Endothelial cell of umbilical vein (primary cell): ENCODE measurements at regions not wholly inside any gene's neighbourhood (a gene's known extent, or its start where the extent isn't known, plus 50 kb on each side); places are given as distances from the start of the nearest gene placed in this dataset.

Experiments used
- BruUV-seq: library from RNA; stranded (reverse); fragments of 400-500 nt; replicated peaks from 2 replicates; lab custom pipeline; 2021; lab: Mats Ljungman, UMichigan
- CTCF ChIA-PET: fragments of 300-600, 350-600 bp; sonication (Branson Sonifier 250); formaldehyde crosslinking; loops from one replicate; lab custom pipeline; 2021; ENCODE audit warnings: antibody characterized with exemption, inconsistent platforms; lab: Charles Lee
- POLR2A ChIA-PET: fragments of 300-600, 350-600 bp; sonication (Branson Sonifier 250); formaldehyde crosslinking; loops from one replicate; lab custom pipeline; 2021; ENCODE audit warnings: antibody characterized with exemption, inconsistent platforms; lab: Charles Lee
- DNase-seq: peaks from one replicate; pipeline ENCODE4 v3.0.0-alpha.2; 2011; ENCODE audit warnings: low read depth, low spot score
- FAIRE-seq: peaks from 2 replicates; lab custom pipeline; 2011; peaks lifted over from hg19 to GRCh38; lab: Jason Lieb, UNC
- H2AFZ ChIP-seq: 2 replicates; pipeline ENCODE4 v1.6.0; 2012; ENCODE audit warnings: low read depth, low read length, control low read depth, inconsistent platforms
- H3K27ac ChIP-seq: 2 replicates; pipeline ENCODE4 v1.5.1; 2011; ENCODE audit warnings: low read depth, mild to moderate bottlenecking, control low read depth, low read length, moderate library complexity; ENCODE audit not compliant: insufficient read depth
- H3K27me3 ChIP-seq, 2 experiments: 2 replicates each; pipeline versions ENCODE4 v1.6.0 to v1.6.1; 2011; ENCODE audit warnings: low read length in 2 of 2, mixed read lengths in 1 of 2; ENCODE audit not compliant: control insufficient read depth in 2 of 2, insufficient read depth in 2 of 2
- H3K36me3 ChIP-seq, 2 experiments: 2 replicates in 1 of 2; 3 replicates in 1 of 2; pipeline ENCODE4 v1.5.1; 2011; ENCODE audit warnings: low read length in 2 of 2, mild to moderate bottlenecking in 1 of 2, moderate library complexity in 1 of 2; ENCODE audit not compliant: control insufficient read depth in 2 of 2, insufficient read depth in 2 of 2; ENCODE audit errors: extremely low read depth in 1 of 2
- H3K4me1 ChIP-seq: 3 replicates; pipeline ENCODE4 v1.5.1; 2011; ENCODE audit warnings: mild to moderate bottlenecking, low read length; ENCODE audit not compliant: control insufficient read depth, insufficient read depth; ENCODE audit errors: extremely low read depth
- H3K4me2 ChIP-seq: 2 replicates; pipeline ENCODE4 v1.6.1; 2011; ENCODE audit warnings: low read length, control low read depth, mixed read lengths; ENCODE audit not compliant: insufficient read depth
- H3K4me3 ChIP-seq, 3 experiments: fragments of 200-600 bp in 1 of 3; sonication (generic), shearing (Covaris generic) in 1 of 3; replicated peaks in 1 of 3; 2 replicates each; pipeline ENCODE4 v1.5.1; 2011 to 2016; ENCODE audit warnings: control low read depth in 3 of 3, low read length in 3 of 3, mild to moderate bottlenecking in 2 of 3, inconsistent platforms in 1 of 3, low read depth in 1 of 3, moderate library complexity in 1 of 3; ENCODE audit not compliant: insufficient read depth in 1 of 3
- H3K79me2 ChIP-seq: 2 replicates; pipeline ENCODE4 v1.6.0; 2012; ENCODE audit warnings: low read length, inconsistent platforms; ENCODE audit not compliant: control insufficient read depth, insufficient read depth
- H3K9ac ChIP-seq: replicated peaks from 2 replicates; pipeline ENCODE3; 2011; ENCODE audit warnings: low read length, control low read depth; ENCODE audit not compliant: insufficient read depth; ENCODE audit errors: extremely low read depth
- H3K9me1 ChIP-seq: replicated peaks from 3 replicates; pipeline ENCODE4 v1.6.0; 2011; ENCODE audit warnings: mild to moderate bottlenecking, low read length; ENCODE audit not compliant: control insufficient read depth, insufficient read depth; ENCODE audit errors: extremely low read depth
- H3K9me3 ChIP-seq: replicated peaks from 2 replicates; pipeline ENCODE4 v1.5.1; 2012; ENCODE audit warnings: low read length, inconsistent platforms; ENCODE audit not compliant: control insufficient read depth, insufficient read depth
- H4K20me1 ChIP-seq: replicated peaks from 2 replicates; pipeline ENCODE3; 2011; ENCODE audit warnings: mild to moderate bottlenecking, low read length; ENCODE audit not compliant: control insufficient read depth, insufficient read depth; ENCODE audit errors: extremely low read depth
- CTCF ChIP-seq, 2 donors: IDR thresholded peaks; 1 replicate in 1 of 2; 2 replicates in 1 of 2; pipeline ENCODE4 v1.5.1; 2011; ENCODE audit warnings: low read length in 2 of 2, mild to moderate bottlenecking in 2 of 2, moderate library complexity in 2 of 2, control low read depth in 1 of 2, inconsistent platforms in 1 of 2, low read depth in 1 of 2; ENCODE audit not compliant: insufficient read depth in 1 of 2; ENCODE audit errors: extremely low read depth in 1 of 2
- EZH2 ChIP-seq: IDR thresholded peaks from 2 replicates; pipeline ENCODE4 v1.6.1; 2012; ENCODE audit warnings: borderline replicate concordance, low read depth, mild to moderate bottlenecking, moderate library complexity, low read length, inconsistent platforms; ENCODE audit not compliant: severe bottlenecking
- FOS ChIP-seq: IDR thresholded peaks from 2 replicates; pipeline ENCODE4 v1.6.1; 2011; ENCODE audit warnings: mild to moderate bottlenecking, low read length, moderate library complexity, borderline replicate concordance; ENCODE audit not compliant: insufficient read depth
- GATA2 ChIP-seq: IDR thresholded peaks from 2 replicates; pipeline ENCODE4 v1.7.0; 2011; ENCODE audit warnings: low read depth, mild to moderate bottlenecking, moderate library complexity, mixed read lengths, low read length; ENCODE audit not compliant: insufficient read length, insufficient read depth
- JUN ChIP-seq: IDR thresholded peaks from 2 replicates; pipeline ENCODE4 v1.6.1; 2011; ENCODE audit warnings: borderline replicate concordance, low read depth; ENCODE audit not compliant: insufficient read length, insufficient read depth
- MAX ChIP-seq: IDR thresholded peaks from 2 replicates; pipeline ENCODE4 v1.6.1; 2011; ENCODE audit not compliant: insufficient read depth, insufficient read length
- MYC ChIP-seq: IDR thresholded peaks from one replicate; pipeline ENCODE4 v1.6.1; 2011; ENCODE audit warnings: mild to moderate bottlenecking, low read depth, low read length
- POLR2A ChIP-seq: IDR thresholded peaks from 2 replicates; pipeline ENCODE4 v1.6.1; 2012; ENCODE audit warnings: low read depth, mild to moderate bottlenecking, control low read depth, low read length
- POLR2AphosphoS5 ChIP-seq: IDR thresholded peaks from 2 replicates; pipeline ENCODE4 v1.6.1; 2012; ENCODE audit warnings: low read depth, mild to moderate bottlenecking, control low read depth, low read length, moderate library complexity; ENCODE audit not compliant: insufficient read depth
- dilution Hi-C: fragments of 300-500 bp; cut with MboI; formaldehyde crosslinking; loops from one replicate; pipeline ENCODE4 v1.15.0; 2019; ENCODE audit warnings: low sequenced_read_pairs; ENCODE audit not compliant: extremely low pct_ligation_motif_present
- intact Hi-C: fragments of 100-400 bp; cut with micrococcal nuclease; formaldehyde crosslinking; loops from one replicate; pipeline ENCODE4 v1.10.0; 2022

GRCh38 chr3:144052275-144052674, 80.7 kb downstream of the DIPK2A start:
- dilution Hi-C loops, result no loop called here
- FAIRE-seq (no peak), DNase-seq (no peak)
- Histone ChIP-seq H3K4me2 (no peak overlapping the region), H3K27ac (no peak overlapping the region), H3K4me3 (no peak overlapping the region), H4K20me1 (no peaks in the 10 kb centered on the region), H3K36me3 (no peaks in the 10 kb centered on the region), H3K9me3 (no peaks in the 10 kb centered on the region), H2AFZ (no peak overlapping the region), H3K79me2 (no peaks in the 10 kb centered on the region), H3K9ac (no peak overlapping the region), H3K9me1 (no peaks in the 10 kb centered on the region), H3K27me3 (no peaks in the 10 kb centered on the region), H3K4me1 (no peaks in the 10 kb centered on the region)
- no TSS peak for BruUV-seq
- CTCF ChIA-PET, result no interaction called here
- POLR2A ChIA-PET, result no interaction called here
- intact Hi-C loops, result no loop called here
- no peak for TF ChIP-seq MAX
- no peak for TF ChIP-seq EZH2
- TF ChIP-seq CTCF (IDR thresholded peaks at IDR 0.05; ENCODE audit: extremely low read depth in 1 of 2, insufficient read depth in 1 of 2, low read depth in 1 of 2, low read length in 2 of 2), result no peak
- TF ChIP-seq POLR2A, result no peak
- no peak for TF ChIP-seq MYC
- no peak for TF ChIP-seq GATA2
- no peak for TF ChIP-seq FOS
- TF ChIP-seq POLR2AphosphoS5, result no peak
- no peak for TF ChIP-seq JUN
